GM23248 (cell line): ENCODE measurements at regions not wholly inside any gene's neighbourhood (a gene's known extent, or its start where the extent isn't known, plus 50 kb on each side); places are given as distances from the start of the nearest gene placed in this dataset.

Experiments
- DNase-seq: peaks from one replicate; pipeline ENCODE4 v3.0.0-alpha.2; 2015
- H2AFZ ChIP-seq: fragments of 200-600 bp; sonication (generic); 2 replicates; pipeline ENCODE4 v1.6.1; 2016; ENCODE audit warnings: antibody characterized with exemption
- H3F3A ChIP-seq: fragments of 200-600 bp; sonication (generic); 2 replicates; pipeline ENCODE4 v1.6.1; 2016; ENCODE audit warnings: mild to moderate bottlenecking, antibody characterized with exemption, mixed run types; ENCODE audit not compliant: insufficient read depth
- H3K27ac ChIP-seq: fragments of 200-600 bp; sonication (generic); 2 replicates; pipeline ENCODE4 v1.5.1; 2016; ENCODE audit warnings: mild to moderate bottlenecking
- H3K27me3 ChIP-seq: fragments of 200-600 bp; sonication (generic); replicated peaks from 2 replicates; pipeline ENCODE4 v1.6.1; 2016; ENCODE audit warnings: mild to moderate bottlenecking; ENCODE audit not compliant: insufficient read depth
- H3K36me3 ChIP-seq: fragments of 200-600 bp; sonication (generic); 2 replicates; pipeline ENCODE4 v1.6.1; 2016; ENCODE audit warnings: low read depth, mild to moderate bottlenecking
- H3K4me1 ChIP-seq: fragments of 200-600 bp; sonication (generic); 2 replicates; pipeline ENCODE4 v1.6.1; 2016; ENCODE audit warnings: mild to moderate bottlenecking; ENCODE audit not compliant: insufficient read depth
- H3K4me2 ChIP-seq: fragments of 200-600 bp; sonication (generic); one replicate; pipeline ENCODE4 v1.6.1; 2016; ENCODE audit warnings: mild to moderate bottlenecking; ENCODE audit not compliant: unreplicated experiment
- H3K4me3 ChIP-seq: fragments of 200-600 bp; sonication (generic); 2 replicates; pipeline ENCODE4 v1.5.1; 2016; ENCODE audit warnings: mild to moderate bottlenecking
- H3K79me2 ChIP-seq: fragments of 200-600 bp; sonication (generic); 2 replicates; pipeline ENCODE4 v1.6.1; 2016; ENCODE audit warnings: mild to moderate bottlenecking; ENCODE audit not compliant: insufficient read depth
- H3K9ac ChIP-seq: fragments of 200-600 bp; sonication (generic); 2 replicates; pipeline ENCODE4 v1.6.1; 2016; ENCODE audit warnings: mild to moderate bottlenecking
- H3K9me2 ChIP-seq: fragments of 200-600 bp; sonication (generic); 2 replicates; pipeline ENCODE4 v1.6.1; 2016; ENCODE audit warnings: mixed run types, mild to moderate bottlenecking, moderate library complexity; ENCODE audit not compliant: insufficient read depth
- H3K9me3 ChIP-seq: fragments of 200-600 bp; sonication (generic); one replicate; pipeline ENCODE4 v1.6.1; 2017; ENCODE audit warnings: low read depth
- H4K20me1 ChIP-seq: fragments of 200-600 bp; sonication (generic); 2 replicates; pipeline ENCODE4 v1.6.0; 2016; ENCODE audit not compliant: insufficient read depth
- EZH2 ChIP-seq: fragments of 200-600 bp; sonication (generic); IDR thresholded peaks from 2 replicates; pipeline ENCODE4 v1.6.1; 2018; ENCODE audit warnings: antibody characterized with exemption, mild to moderate bottlenecking; ENCODE audit not compliant: insufficient read depth, poor library complexity, severe bottlenecking
- EZH2phosphoT487 ChIP-seq: fragments of 200-600 bp; sonication (generic); IDR thresholded peaks from 2 replicates; pipeline ENCODE4 v1.6.1; 2018; ENCODE audit warnings: antibody characterized with exemption, moderate library complexity, mild to moderate bottlenecking, low read depth; ENCODE audit not compliant: insufficient read depth
- WGBS, 2 experiments: methylation state at CpG; one replicate each; pipeline ENCODE4 v1.1.6; 2015 to 2017; ENCODE audit warnings: low lambda C conversion rate in 2 of 2, low coverage in 1 of 2; ENCODE audit errors: missing lambda C conversion rate in 2 of 2; 5-methylcytosine and 5-hydroxymethylcytosine counted together
- in situ Hi-C: fragments of 300-500 bp; cut with MboI; formaldehyde crosslinking; loops from 2 replicates; pipeline ENCODE4 v1.15.0; 2020

GRCh38 chr2:153110486-153110885 lies 368.1 kb downstream of the RPRM start:
- Histone ChIP-seq H3K4me3 (no peak overlapping the region), H3K4me1 (no peaks in the 10 kb centered on the region), H3K9me2 (no peaks in the 10 kb centered on the region), H3K4me2 (no peak overlapping the region), H3K9me3 (no peaks in the 10 kb centered on the region), H2AFZ (no peak overlapping the region), H3K9ac (no peak overlapping the region), H3F3A (no peaks in the 10 kb centered on the region), H3K79me2 (no peaks in the 10 kb centered on the region), H3K36me3 (no peaks in the 10 kb centered on the region), H4K20me1 (no peaks in the 10 kb centered on the region), H3K27ac (no peak overlapping the region), H3K27me3 (no peaks in the 10 kb centered on the region)
- TF ChIP-seq EZH2phosphoT487 (no peak), EZH2 (no peak)
- DNase-seq: no peak
- WGBS, 2 experiments: 13 to 18% methylated on average over 4 of the region's 4 CpGs
- in situ Hi-C loops: no loop called here

- no peak overlapping the region for H3K4me3 ChIP-seq
These were observed 368.8 kb downstream of the RPRM start for GRCh38 chr2:153109793-153110192.

GRCh38 chr2:153106802-153107477 lies 371.6 kb downstream of the RPRM start:
- H3K9me3 ChIP-seq: no peaks in the 10 kb centered on the region
- no peaks in the 10 kb centered on the region for H4K20me1 ChIP-seq
- H3K9me2 ChIP-seq: no peaks in the 10 kb centered on the region
- no peak for TF ChIP-seq EZH2phosphoT487
- no peak for TF ChIP-seq EZH2
- no peaks in the 10 kb centered on the region for H3K79me2 ChIP-seq
- peak overlapping the region; percentile 16; the same call in 1 of the 2 replicates for H3K4me3 ChIP-seq
- DNase-seq: peak; percentile 0
- no peak overlapping the region for H3K9ac ChIP-seq
- peak overlapping the region; percentile 29; the same call in 1 of the 2 replicates for H2AFZ ChIP-seq
- H3K4me2 ChIP-seq: no peak overlapping the region
- 13 to 18% methylated on average over 1 of the region's 1 CpG for WGBS, 2 experiments
- no peaks in the 10 kb centered on the region for H3F3A ChIP-seq
- H3K27ac ChIP-seq: no peak overlapping the region
- in situ Hi-C loops: no loop called here
- no peaks in the 10 kb centered on the region for H3K4me1 ChIP-seq
- H3K27me3 ChIP-seq: no peaks in the 10 kb centered on the region
- H3K36me3 ChIP-seq: no peaks in the 10 kb centered on the region

More at GRCh38 chr2:153109793-153110192, 368.8 kb downstream of the RPRM start:
- in situ Hi-C loops: no loop called here
- H3K4me1 ChIP-seq: no peaks in the 10 kb centered on the region
- H3K9me3 ChIP-seq: no peaks in the 10 kb centered on the region
- TF ChIP-seq EZH2phosphoT487: no peak
- TF ChIP-seq EZH2: no peak
- H3F3A ChIP-seq: no peaks in the 10 kb centered on the region
- H4K20me1 ChIP-seq: no peaks in the 10 kb centered on the region
- H3K9me2 ChIP-seq: no peaks in the 10 kb centered on the region
- no peaks in the 10 kb centered on the region for H3K79me2 ChIP-seq
- H3K4me2 ChIP-seq: no peak overlapping the region
- no peak overlapping the region for H3K27ac ChIP-seq
- no peak overlapping the region for H2AFZ ChIP-seq
- no peak for DNase-seq
- no peak overlapping the region for H3K9ac ChIP-seq
- H3K36me3 ChIP-seq: no peaks in the 10 kb centered on the region
- H3K27me3 ChIP-seq: no peaks in the 10 kb centered on the region
- 9 to 11% methylated on average over 3 of the region's 3 CpGs for WGBS, 2 experiments

GRCh38 chr2:153105829-153106578 lies 372.6 kb downstream of the RPRM start:
- TF ChIP-seq EZH2phosphoT487 (no peak), EZH2 (no peak)
- Histone ChIP-seq H3K4me2 (no peak overlapping the region), H3K4me1 (no peaks in the 10 kb centered on the region), H3K27ac (no peak overlapping the region), H3K79me2 (no peaks in the 10 kb centered on the region), H3K36me3 (no peaks in the 10 kb centered on the region), H3K9me2 (no peaks in the 10 kb centered on the region), H4K20me1 (no peaks in the 10 kb centered on the region), H3K9ac (no peak overlapping the region), H2AFZ (no peak overlapping the region), H3K27me3 (no peaks in the 10 kb centered on the region), H3K4me3 (no peak overlapping the region), H3K9me3 (no peaks in the 10 kb centered on the region), H3F3A (no peaks in the 10 kb centered on the region)
- in situ Hi-C loops: no loop called here
- 7 to 13% methylated on average over 2 of the region's 2 CpGs for WGBS, 2 experiments
- DNase-seq: peak; percentile 1
